ENCODE measurements at regions not wholly inside any gene's neighbourhood (a gene's known extent, or its start where the extent isn't known, plus 50 kb on each side); places are given as distances from the start of the nearest gene placed in this dataset.
"Not testable (repeated sequence)": the region's sequence is repeated elsewhere in the genome, so short reads cannot be mapped to it uniquely, and the experiment has no call there.

DNA sequence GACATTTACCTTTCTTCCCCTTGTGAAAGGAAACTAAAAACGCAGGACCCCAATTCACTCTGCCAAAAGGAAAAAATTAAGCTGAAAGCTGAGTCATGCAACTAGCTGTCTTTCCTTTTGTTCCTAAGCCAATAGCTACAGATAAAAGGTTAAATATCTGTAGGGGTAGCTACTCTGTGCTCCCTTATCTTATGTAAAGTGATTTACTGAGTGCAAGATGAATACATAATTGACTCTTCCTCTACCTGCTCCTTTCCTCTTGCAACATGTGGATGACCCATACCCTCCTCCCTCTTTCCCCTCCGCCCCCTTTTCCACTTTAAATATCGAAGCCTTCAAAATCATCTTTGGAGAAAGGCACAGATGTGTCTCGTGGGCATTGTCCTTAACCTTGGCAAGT lies 68.0 kb upstream of the ZNF157 start:
- H3K4me1 ChIP-seq (ENCODE audit: insufficient read depth, low read length), result peaks cover 2% of the 10 kb centered on the region
- ChIA-PET POLR2A (ENCODE audit: unreplicated experiment) (no interaction called here), CTCF (interaction anchor here (0.6 kb wide), 1 partner anchor 82 kb away, joined by 4 read pairs; no protein-coding TSS in a partner anchor)
- no TSS peak for BruUV-seq (replicated peaks)
- H3K27me3 ChIP-seq (ENCODE audit: low read length), result no peaks in the 10 kb centered on the region
- H3K4me3 ChIP-seq (ENCODE audit: low read length), result no peak overlapping the region
- no peaks in the 10 kb centered on the region for H4K20me1 ChIP-seq (ENCODE audit: low read length)
- H3K79me2 ChIP-seq (ENCODE audit: low read length), result no peaks in the 10 kb centered on the region
- H3K9me2 ChIP-seq (replicated peaks; ENCODE audit: low read length), result no peaks in the 10 kb centered on the region
- H3K36me3 ChIP-seq (ENCODE audit: low read depth, low read length), result no peaks in the 10 kb centered on the region
- intact Hi-C loops (cut with micrococcal nuclease), result no loop called here
- no peak for ATAC-seq
- no peak overlapping the region for H3K4me2 ChIP-seq (ENCODE audit: low read length)
- no peaks in the 10 kb centered on the region for H3K9me3 ChIP-seq (ENCODE audit: low read length)
- H2AFZ ChIP-seq (ENCODE audit: low read length), result no peak overlapping the region
- no peak overlapping the region for H3K9ac ChIP-seq (ENCODE audit: low read length)
- no peak for DNase-seq
- no peak overlapping the region for H3K27ac ChIP-seq (ENCODE audit: low read length)
- H3F3A ChIP-seq (ENCODE audit: low read length, unreplicated experiment), result no peaks in the 10 kb centered on the region
- TF ChIP-seq, protein P1, sequence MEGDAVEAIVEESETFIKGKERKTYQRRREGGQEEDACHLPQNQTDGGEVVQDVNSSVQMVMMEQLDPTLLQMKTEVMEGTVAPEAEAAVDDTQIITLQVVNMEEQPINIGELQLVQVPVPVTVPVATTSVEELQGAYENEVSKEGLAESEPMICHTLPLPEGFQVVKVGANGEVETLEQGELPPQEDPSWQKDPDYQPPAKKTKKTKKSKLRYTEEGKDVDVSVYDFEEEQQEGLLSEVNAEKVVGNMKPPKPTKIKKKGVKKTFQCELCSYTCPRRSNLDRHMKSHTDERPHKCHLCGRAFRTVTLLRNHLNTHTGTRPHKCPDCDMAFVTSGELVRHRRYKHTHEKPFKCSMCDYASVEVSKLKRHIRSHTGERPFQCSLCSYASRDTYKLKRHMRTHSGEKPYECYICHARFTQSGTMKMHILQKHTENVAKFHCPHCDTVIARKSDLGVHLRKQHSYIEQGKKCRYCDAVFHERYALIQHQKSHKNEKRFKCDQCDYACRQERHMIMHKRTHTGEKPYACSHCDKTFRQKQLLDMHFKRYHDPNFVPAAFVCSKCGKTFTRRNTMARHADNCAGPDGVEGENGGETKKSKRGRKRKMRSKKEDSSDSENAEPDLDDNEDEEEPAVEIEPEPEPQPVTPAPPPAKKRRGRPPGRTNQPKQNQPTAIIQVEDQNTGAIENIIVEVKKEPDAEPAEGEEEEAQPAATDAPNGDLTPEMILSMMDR (conservative IDR thresholded peaks at IDR 0.05; ENCODE audit: low read depth, low read length), result no peak
- no peak for TF ChIP-seq EZH2 (IDR thresholded peaks at IDR 0.05; ENCODE audit: low read length, unreplicated experiment)
- TF ChIP-seq EZH2phosphoT487 (IDR thresholded peaks at IDR 0.05; ENCODE audit: borderline replicate concordance, low read length), result no peak

DNA sequence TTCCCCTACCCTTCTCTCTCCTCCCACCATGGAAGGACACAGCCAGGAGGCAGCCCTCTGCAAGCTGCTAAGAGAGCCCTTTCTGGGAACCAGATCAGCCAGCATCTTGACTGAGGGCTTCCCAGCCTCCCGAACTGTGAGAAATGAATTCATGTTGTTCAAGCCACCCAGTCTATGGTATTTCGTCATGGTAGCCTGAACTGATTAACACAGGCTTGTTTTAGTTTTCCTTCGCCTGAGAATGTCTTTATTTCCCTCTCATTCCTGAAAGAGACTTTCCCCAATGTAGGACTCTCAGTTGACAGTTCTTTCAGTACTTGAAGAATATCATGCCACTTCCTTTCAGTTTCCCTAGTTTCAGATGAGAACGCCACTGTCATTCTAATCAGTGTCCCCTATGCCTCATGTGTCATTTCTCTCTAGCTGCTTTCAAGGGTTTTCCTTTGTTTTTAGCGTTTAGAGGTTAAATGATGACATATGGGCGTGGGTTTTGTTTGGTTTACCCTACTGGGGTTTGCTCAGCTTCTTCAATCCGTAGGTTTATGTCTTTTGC lies 63.8 kb upstream of the ZNF157 start:
- H3K79me2 ChIP-seq (ENCODE audit: low read length); intact Hi-C loops (cut with micrococcal nuclease); H3K36me3 ChIP-seq (ENCODE audit: low read depth, low read length); CTCF ChIA-PET; BruUV-seq (replicated peaks); H2AFZ ChIP-seq (ENCODE audit: low read length); H3K27me3 ChIP-seq (ENCODE audit: low read length); H3K27ac ChIP-seq (ENCODE audit: low read length); H3K9me2 ChIP-seq (replicated peaks; ENCODE audit: low read length); POLR2A ChIA-PET (ENCODE audit: unreplicated experiment); H4K20me1 ChIP-seq (ENCODE audit: low read length); H3F3A ChIP-seq (ENCODE audit: low read length, unreplicated experiment); DNase-seq; H3K4me2 ChIP-seq (ENCODE audit: low read length); H3K4me1 ChIP-seq (ENCODE audit: insufficient read depth, low read length); ATAC-seq; H3K9me3 ChIP-seq (ENCODE audit: low read length); H3K9ac ChIP-seq (ENCODE audit: low read length); H3K4me3 ChIP-seq (ENCODE audit: low read length): not testable (repeated sequence)

DNA sequence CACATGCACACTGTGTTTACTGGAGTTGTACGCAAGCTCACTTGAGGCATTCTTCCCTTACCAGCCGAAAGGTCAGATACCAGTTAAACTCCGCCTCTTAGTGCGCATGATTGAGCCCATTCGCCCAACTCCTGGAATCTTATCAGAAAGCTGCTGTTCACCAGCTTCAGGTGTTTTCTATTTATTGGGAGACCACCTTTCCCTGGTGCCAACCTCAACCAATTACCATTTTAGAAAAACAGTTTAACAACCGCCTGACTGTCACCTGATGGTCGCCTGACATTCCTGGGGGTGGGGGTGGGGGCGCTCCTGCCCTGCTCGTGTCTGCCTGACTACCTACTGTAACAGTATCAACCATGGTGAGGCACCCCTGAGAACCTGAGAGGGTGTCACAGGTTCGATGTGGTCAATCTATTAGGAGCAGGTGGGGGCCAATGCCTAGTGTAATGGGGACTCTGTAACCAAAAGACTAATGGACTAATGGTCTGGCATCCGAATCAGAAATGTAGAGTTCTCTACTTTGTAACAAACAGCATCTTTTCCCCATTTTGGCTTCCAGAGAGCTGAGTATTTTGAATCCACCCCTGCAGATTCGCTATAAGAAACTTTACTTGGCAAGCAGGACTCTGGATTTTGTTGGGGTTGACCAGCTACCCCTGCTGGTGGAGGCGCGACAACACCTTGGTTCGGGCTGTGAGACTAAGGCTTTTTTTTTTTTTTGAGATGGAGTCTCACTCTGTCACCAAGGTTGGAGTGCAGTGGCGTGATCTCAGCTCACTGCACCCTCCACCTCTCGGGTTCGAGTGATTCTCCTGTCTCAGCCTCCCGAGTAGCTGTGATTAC lies 58.2 kb upstream of the ZNF157 start:
- Histone ChIP-seq H3K79me2 (ENCODE audit: low read length) (no peaks in the 10 kb centered on the region), H3K9me3 (ENCODE audit: low read length) (no peaks in the 10 kb centered on the region), H3K4me3 (ENCODE audit: low read length) (peak overlapping the region; percentile 51; the same call in 1 of the 2 replicates), H3K9me2 (replicated peaks; ENCODE audit: low read length) (no peaks in the 10 kb centered on the region), H3K9ac (ENCODE audit: low read length) (peak overlapping the region; percentile 31; the same call in 1 of the 2 replicates), H2AFZ (ENCODE audit: low read length) (peak overlapping the region; percentile 74), H3K36me3 (ENCODE audit: low read depth, low read length) (no peaks in the 10 kb centered on the region), H3K27ac (ENCODE audit: low read length) (peak overlapping the region; percentile 32; the same call in 1 of the 2 replicates), H3K27me3 (ENCODE audit: low read length) (no peaks in the 10 kb centered on the region), H3K4me1 (ENCODE audit: insufficient read depth, low read length) (peaks cover 4% of the 10 kb centered on the region; the same call in 1 of the 2 replicates), H3K4me2 (ENCODE audit: low read length) (peak overlapping the region; percentile 78), H3F3A (ENCODE audit: low read length, unreplicated experiment) (no peaks in the 10 kb centered on the region), H4K20me1 (ENCODE audit: low read length) (no peaks in the 10 kb centered on the region)
- ATAC-seq, result peak; percentile 65
- DNase-seq, result peak; percentile 74
- ChIA-PET CTCF (interaction anchor here (0.6 to 1.5 kb wide), 4 partner anchors 79 to 117 kb away, joined by 3 to 5 read pairs (median 4); partner anchors contain the start of gene USP11), POLR2A (ENCODE audit: unreplicated experiment) (no interaction called here)
- intact Hi-C loops (cut with micrococcal nuclease), result loop anchor here (1.0 to 5.0 kb wide), 4 partner anchors 70 to 119 kb away; partner anchors contain the start of genes CDK16 and UBA1
- TF ChIP-seq EZH2 (IDR thresholded peaks at IDR 0.05; ENCODE audit: low read length, unreplicated experiment), result no peak
- TF ChIP-seq, protein P1 (conservative IDR thresholded peaks at IDR 0.05; ENCODE audit: low read depth, low read length), result peak; percentile 75
- BruUV-seq (replicated peaks), result no TSS peak
